ENCODE measurements at regions not wholly inside any gene's neighbourhood (a gene's known extent, or its start where the extent isn't known, plus 50 kb on each side); places are given as distances from the start of the nearest gene placed in this dataset.

DNA sequence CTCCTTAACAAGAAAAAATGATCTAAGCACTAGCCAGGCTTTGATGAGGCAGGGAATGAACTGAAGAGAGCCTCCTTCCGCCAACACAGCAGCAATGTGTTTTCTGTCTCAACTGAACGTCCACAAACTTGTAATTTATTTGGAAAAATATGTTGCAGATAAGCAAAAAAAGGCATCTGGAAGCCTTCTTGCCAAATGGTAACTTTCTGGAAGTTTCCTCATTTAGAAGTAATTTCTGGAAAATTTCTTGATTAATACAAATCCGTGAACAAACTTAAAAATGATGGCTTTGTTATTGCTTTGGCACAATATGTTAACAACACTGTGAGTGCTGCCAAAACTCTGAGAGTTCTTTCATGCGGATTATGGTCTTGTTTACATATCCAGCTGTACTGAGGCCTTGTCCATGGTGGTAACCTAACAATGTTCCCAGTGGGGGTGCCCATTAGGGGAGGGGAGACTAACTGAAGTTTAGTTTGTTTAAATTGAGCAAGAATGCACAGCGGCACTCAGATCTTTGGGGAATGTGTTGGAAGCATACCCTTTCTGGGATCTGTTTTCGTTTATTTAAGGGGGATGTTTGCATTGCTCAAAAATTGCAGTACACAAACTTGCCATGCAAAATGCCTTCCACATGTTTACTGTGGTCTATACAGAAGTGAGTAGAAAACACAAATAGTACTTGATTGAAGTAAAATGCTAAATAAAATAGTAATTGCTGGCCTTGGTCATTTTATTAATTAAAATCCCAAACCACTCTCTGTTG lies 334.7 kb downstream of the NR2F1-AS1 start:
- no peaks in the 10 kb centered on the region for H3K79me2 ChIP-seq (replicated peaks; ENCODE audit: insufficient read depth)
- no peaks in the 10 kb centered on the region for H3K9me2 ChIP-seq (ENCODE audit: insufficient read depth)
- Mint-ChIP-seq H3K4me3 (no peak overlapping the region), H3K27me3 (ENCODE audit: insufficient read depth, low read depth, poor library complexity) (peaks cover 11% of the 10 kb centered on the region), H3K27ac (no peak overlapping the region), H3K9me3 (no peaks in the 10 kb centered on the region), H3K36me3 (ENCODE audit: low read depth) (no peaks in the 10 kb centered on the region), H3K4me1 (peaks cover 18% of the 10 kb centered on the region; the same call in 2 of the 3 replicates)
- no peak overlapping the region for H2AFZ ChIP-seq
- no peaks in the 10 kb centered on the region for H3K27me3 ChIP-seq (ENCODE audit: insufficient read depth)
- no peaks in the 10 kb centered on the region for H3K36me3 ChIP-seq (ENCODE audit: insufficient read depth)
- DNase-seq (ENCODE audit: low spot score): peak; percentile 34
- H3K4me3 ChIP-seq: no peak overlapping the region
- H3F3A ChIP-seq (replicated peaks; ENCODE audit: low read depth): no peaks in the 10 kb centered on the region
- no peaks in the 10 kb centered on the region for H4K20me1 ChIP-seq (replicated peaks; ENCODE audit: insufficient read depth)
- peaks cover 9% of the 10 kb centered on the region; the same call in 1 of the 2 replicates for H3K4me1 ChIP-seq (ENCODE audit: insufficient read depth)
- ATAC-seq: peak; percentile 59
- TF ChIP-seq NANOG (IDR thresholded peaks at IDR 0.05; ENCODE audit: borderline replicate concordance) (no peak), EZH2 (IDR thresholded peaks at IDR 0.05; ENCODE audit: low read depth, unreplicated experiment) (no peak), EZH2phosphoT487 (IDR thresholded peaks at IDR 0.05; ENCODE audit: unreplicated experiment) (no peak), ZNF331 (CRISPR knock-in tag; IDR thresholded peaks at IDR 0.05; ENCODE audit: low read depth) (no peak), CREB1 (CRISPR knock-in tag; IDR thresholded peaks at IDR 0.05; ENCODE audit: low read depth) (no peak), JUNB (IDR thresholded peaks at IDR 0.05; ENCODE audit: unreplicated experiment) (no peak)
- TF ChIP-seq, protein P1, sequence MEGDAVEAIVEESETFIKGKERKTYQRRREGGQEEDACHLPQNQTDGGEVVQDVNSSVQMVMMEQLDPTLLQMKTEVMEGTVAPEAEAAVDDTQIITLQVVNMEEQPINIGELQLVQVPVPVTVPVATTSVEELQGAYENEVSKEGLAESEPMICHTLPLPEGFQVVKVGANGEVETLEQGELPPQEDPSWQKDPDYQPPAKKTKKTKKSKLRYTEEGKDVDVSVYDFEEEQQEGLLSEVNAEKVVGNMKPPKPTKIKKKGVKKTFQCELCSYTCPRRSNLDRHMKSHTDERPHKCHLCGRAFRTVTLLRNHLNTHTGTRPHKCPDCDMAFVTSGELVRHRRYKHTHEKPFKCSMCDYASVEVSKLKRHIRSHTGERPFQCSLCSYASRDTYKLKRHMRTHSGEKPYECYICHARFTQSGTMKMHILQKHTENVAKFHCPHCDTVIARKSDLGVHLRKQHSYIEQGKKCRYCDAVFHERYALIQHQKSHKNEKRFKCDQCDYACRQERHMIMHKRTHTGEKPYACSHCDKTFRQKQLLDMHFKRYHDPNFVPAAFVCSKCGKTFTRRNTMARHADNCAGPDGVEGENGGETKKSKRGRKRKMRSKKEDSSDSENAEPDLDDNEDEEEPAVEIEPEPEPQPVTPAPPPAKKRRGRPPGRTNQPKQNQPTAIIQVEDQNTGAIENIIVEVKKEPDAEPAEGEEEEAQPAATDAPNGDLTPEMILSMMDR (conservative IDR thresholded peaks at IDR 0.05; ENCODE audit: low read depth in 2 of 2): no peak
- TF ChIP-seq, protein P2, sequence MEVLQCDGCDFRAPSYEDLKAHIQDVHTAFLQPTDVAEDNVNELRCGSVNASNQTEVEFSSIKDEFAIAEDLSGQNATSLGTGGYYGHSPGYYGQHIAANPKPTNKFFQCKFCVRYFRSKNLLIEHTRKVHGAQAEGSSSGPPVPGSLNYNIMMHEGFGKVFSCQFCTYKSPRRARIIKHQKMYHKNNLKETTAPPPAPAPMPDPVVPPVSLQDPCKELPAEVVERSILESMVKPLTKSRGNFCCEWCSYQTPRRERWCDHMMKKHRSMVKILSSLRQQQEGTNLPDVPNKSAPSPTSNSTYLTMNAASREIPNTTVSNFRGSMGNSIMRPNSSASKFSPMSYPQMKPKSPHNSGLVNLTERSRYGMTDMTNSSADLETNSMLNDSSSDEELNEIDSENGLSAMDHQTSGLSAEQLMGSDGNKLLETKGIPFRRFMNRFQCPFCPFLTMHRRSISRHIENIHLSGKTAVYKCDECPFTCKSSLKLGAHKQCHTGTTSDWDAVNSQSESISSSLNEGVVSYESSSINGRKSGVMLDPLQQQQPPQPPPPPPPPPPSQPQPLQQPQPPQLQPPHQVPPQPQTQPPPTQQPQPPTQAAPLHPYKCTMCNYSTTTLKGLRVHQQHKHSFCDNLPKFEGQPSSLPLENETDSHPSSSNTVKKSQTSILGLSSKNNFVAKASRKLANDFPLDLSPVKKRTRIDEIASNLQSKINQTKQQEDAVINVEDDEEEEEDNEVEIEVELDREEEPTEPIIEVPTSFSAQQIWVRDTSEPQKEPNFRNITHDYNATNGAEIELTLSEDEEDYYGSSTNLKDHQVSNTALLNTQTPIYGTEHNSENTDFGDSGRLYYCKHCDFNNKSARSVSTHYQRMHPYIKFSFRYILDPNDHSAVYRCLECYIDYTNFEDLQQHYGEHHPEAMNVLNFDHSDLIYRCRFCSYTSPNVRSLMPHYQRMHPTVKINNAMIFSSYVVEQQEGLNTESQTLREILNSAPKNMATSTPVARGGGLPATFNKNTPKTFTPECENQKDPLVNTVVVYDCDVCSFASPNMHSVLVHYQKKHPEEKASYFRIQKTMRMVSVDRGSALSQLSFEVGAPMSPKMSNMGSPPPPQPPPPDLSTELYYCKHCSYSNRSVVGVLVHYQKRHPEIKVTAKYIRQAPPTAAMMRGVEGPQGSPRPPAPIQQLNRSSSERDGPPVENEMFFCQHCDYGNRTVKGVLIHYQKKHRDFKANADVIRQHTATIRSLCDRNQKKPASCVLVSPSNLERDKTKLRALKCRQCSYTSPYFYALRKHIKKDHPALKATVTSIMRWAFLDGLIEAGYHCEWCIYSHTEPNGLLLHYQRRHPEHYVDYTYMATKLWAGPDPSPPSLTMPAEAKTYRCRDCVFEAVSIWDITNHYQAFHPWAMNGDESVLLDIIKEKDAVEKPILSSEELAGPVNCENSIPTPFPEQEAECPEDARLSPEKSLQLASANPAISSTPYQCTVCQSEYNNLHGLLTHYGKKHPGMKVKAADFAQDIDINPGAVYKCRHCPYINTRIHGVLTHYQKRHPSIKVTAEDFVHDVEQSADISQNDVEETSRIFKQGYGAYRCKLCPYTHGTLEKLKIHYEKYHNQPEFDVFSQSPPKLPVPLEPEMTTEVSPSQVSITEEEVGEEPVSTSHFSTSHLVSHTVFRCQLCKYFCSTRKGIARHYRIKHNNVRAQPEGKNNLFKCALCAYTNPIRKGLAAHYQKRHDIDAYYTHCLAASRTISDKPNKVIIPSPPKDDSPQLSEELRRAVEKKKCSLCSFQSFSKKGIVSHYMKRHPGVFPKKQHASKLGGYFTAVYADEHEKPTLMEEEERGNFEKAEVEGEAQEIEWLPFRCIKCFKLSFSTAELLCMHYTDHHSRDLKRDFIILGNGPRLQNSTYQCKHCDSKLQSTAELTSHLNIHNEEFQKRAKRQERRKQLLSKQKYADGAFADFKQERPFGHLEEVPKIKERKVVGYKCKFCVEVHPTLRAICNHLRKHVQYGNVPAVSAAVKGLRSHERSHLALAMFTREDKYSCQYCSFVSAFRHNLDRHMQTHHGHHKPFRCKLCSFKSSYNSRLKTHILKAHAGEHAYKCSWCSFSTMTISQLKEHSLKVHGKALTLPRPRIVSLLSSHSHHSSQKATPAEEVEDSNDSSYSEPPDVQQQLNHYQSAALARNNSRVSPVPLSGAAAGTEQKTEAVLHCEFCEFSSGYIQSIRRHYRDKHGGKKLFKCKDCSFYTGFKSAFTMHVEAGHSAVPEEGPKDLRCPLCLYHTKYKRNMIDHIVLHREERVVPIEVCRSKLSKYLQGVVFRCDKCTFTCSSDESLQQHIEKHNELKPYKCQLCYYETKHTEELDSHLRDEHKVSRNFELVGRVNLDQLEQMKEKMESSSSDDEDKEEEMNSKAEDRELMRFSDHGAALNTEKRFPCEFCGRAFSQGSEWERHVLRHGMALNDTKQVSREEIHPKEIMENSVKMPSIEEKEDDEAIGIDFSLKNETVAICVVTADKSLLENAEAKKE (CRISPR knock-in tag; IDR thresholded peaks at IDR 0.05): no peak
- TF ChIP-seq, protein P3, sequence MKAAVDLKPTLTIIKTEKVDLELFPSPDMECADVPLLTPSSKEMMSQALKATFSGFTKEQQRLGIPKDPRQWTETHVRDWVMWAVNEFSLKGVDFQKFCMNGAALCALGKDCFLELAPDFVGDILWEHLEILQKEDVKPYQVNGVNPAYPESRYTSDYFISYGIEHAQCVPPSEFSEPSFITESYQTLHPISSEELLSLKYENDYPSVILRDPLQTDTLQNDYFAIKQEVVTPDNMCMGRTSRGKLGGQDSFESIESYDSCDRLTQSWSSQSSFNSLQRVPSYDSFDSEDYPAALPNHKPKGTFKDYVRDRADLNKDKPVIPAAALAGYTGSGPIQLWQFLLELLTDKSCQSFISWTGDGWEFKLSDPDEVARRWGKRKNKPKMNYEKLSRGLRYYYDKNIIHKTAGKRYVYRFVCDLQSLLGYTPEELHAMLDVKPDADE (IDR thresholded peaks at IDR 0.05): no peak
- TF ChIP-seq, protein P4, sequence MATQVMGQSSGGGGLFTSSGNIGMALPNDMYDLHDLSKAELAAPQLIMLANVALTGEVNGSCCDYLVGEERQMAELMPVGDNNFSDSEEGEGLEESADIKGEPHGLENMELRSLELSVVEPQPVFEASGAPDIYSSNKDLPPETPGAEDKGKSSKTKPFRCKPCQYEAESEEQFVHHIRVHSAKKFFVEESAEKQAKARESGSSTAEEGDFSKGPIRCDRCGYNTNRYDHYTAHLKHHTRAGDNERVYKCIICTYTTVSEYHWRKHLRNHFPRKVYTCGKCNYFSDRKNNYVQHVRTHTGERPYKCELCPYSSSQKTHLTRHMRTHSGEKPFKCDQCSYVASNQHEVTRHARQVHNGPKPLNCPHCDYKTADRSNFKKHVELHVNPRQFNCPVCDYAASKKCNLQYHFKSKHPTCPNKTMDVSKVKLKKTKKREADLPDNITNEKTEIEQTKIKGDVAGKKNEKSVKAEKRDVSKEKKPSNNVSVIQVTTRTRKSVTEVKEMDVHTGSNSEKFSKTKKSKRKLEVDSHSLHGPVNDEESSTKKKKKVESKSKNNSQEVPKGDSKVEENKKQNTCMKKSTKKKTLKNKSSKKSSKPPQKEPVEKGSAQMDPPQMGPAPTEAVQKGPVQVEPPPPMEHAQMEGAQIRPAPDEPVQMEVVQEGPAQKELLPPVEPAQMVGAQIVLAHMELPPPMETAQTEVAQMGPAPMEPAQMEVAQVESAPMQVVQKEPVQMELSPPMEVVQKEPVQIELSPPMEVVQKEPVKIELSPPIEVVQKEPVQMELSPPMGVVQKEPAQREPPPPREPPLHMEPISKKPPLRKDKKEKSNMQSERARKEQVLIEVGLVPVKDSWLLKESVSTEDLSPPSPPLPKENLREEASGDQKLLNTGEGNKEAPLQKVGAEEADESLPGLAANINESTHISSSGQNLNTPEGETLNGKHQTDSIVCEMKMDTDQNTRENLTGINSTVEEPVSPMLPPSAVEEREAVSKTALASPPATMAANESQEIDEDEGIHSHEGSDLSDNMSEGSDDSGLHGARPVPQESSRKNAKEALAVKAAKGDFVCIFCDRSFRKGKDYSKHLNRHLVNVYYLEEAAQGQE (IDR thresholded peaks at IDR 0.05; ENCODE audit: unreplicated experiment): no peak
- no peak overlapping the region for H3K27ac ChIP-seq (ENCODE audit: low read depth)
- H3K4me2 ChIP-seq: no peak overlapping the region

Measured in GM23338 (cell line).